Breast epithelium (tissue), 3 donors: ENCODE measurements at regions not wholly inside any gene's neighbourhood (a gene's known extent, or its start where the extent isn't known, plus 50 kb on each side); places are given as distances from the start of the nearest gene placed in this dataset.

ENCODE experiments used
- CTCF ChIP-seq, 3 donors: fragments of 450-650 bp; IDR thresholded peaks; one replicate each; pipeline ENCODE4 v1.5.1; 2016 to 2017; ENCODE audit warnings: antibody characterized with exemption in 3 of 3, mild to moderate bottlenecking in 3 of 3, moderate library complexity in 3 of 3
- POLR2A ChIP-seq: fragments of 450-650 bp; IDR thresholded peaks from one replicate; pipeline ENCODE4 v1.6.1; 2016; ENCODE audit warnings: antibody characterized with exemption, mild to moderate bottlenecking, moderate library complexity
- POLR2AphosphoS5 ChIP-seq, 3 donors: sonication (generic); formaldehyde crosslinking; IDR thresholded peaks; one replicate each; pipeline ENCODE4 v1.6.1; 2017; ENCODE audit warnings: antibody characterized with exemption in 3 of 3

GRCh38 chrX:43479070-43479469 lies 177.0 kb upstream of the MAOA start:
- TF ChIP-seq POLR2A (no peak), CTCF (IDR thresholded peaks at IDR 0.05) (no peak), POLR2AphosphoS5 (IDR thresholded peaks at IDR 0.05) (no peak)
